Activated naive CD4-positive, alpha-beta T cell treated with anti-CD3 and anti-CD28 coated beads, Interleukin-2, amount 50 U/mL, for 72 hours (primary cell): ENCODE measurements at regions not wholly inside any gene's neighbourhood (a gene's known extent, or its start where the extent isn't known, plus 50 kb on each side); places are given as distances from the start of the nearest gene placed in this dataset.

Experiments
- ATAC-seq, 2 donors: fragments of 150-1000 bp; cut with Tn5 transposase; 2 replicates each; pipeline ENCODE4 v1.10.0; 2021; ENCODE audit warnings: mild to moderate bottlenecking in 2 of 2, moderate library complexity in 2 of 2
- DNase-seq, 2 donors: peaks; one replicate each; pipeline ENCODE4 v3.0.0; 2021 to 2022; ENCODE audit warnings: low spot score in 2 of 2
- H3K27ac Mint-ChIP-seq, 2 donors: one replicate each; pipeline ENCODE4 v1.8.0; 2022; ENCODE audit warnings: mild to moderate bottlenecking in 2 of 2, mixed read lengths in 2 of 2
- H3K36me3 Mint-ChIP-seq, 2 donors: one replicate each; pipeline ENCODE4 v1.8.0; 2022; ENCODE audit warnings: mixed read lengths in 2 of 2
- H3K9me3 Mint-ChIP-seq, 2 donors: one replicate each; pipeline ENCODE4 v1.8.0; 2022; ENCODE audit warnings: mixed read lengths in 2 of 2

GRCh38 chrX:14079891-14080430 is 50.3 kb upstream of the GEMIN8 start:
- Mint-ChIP-seq H3K36me3 (no peaks in the 10 kb centered on the region), H3K27ac (no peak overlapping the region), H3K9me3 (no peaks in the 10 kb centered on the region)
- DNase-seq (no peak), ATAC-seq (no peak)
